MCF 10A (cell line): ENCODE measurements at regions not wholly inside any gene's neighbourhood (a gene's known extent, or its start where the extent isn't known, plus 50 kb on each side); places are given as distances from the start of the nearest gene placed in this dataset.

Experiments
- BruUV-seq: library from RNA; stranded (reverse); fragments of 400-500 nt; replicated peaks from 2 replicates; lab custom pipeline; 2021; lab: Mats Ljungman, UMichigan
- CTCF ChIA-PET: fragments of 300-600 bp; sonication (Branson Sonifier 250); formaldehyde crosslinking; extraction: SDS; loops from one replicate; lab custom pipeline; 2021; ENCODE audit warnings: antibody characterized with exemption, inconsistent platforms; lab: Yijun Ruan, JAX
- POLR2A ChIA-PET: fragments of 300-600, 350-650 bp; sonication (Branson Sonifier 250); formaldehyde crosslinking; extraction: SDS; loops from one replicate; lab custom pipeline; 2020; ENCODE audit warnings: antibody characterized with exemption, inconsistent platforms; lab: Yijun Ruan, JAX
- DNase-seq: peaks from one replicate; pipeline ENCODE4 v3.0.0-alpha.2; 2018; ENCODE audit not compliant: unreplicated experiment
- H3K27ac Mint-ChIP-seq: one replicate; pipeline ENCODE4 v1.8.0; 2022; ENCODE audit warnings: mild to moderate bottlenecking, low read depth, mixed read lengths; ENCODE audit not compliant: unreplicated experiment
- H3K27me3 Mint-ChIP-seq: one replicate; pipeline ENCODE4 v1.8.0; 2022; ENCODE audit warnings: mixed read lengths; ENCODE audit not compliant: insufficient read depth, unreplicated experiment
- H3K36me3 Mint-ChIP-seq: one replicate; pipeline ENCODE4 v1.8.0; 2022; ENCODE audit warnings: mild to moderate bottlenecking, moderate library complexity, mixed read lengths; ENCODE audit not compliant: insufficient read depth, unreplicated experiment
- H3K4me1 Mint-ChIP-seq: one replicate; pipeline ENCODE4 v1.8.0; 2022; ENCODE audit warnings: mixed read lengths; ENCODE audit not compliant: insufficient read depth, unreplicated experiment
- H3K4me3 Mint-ChIP-seq: one replicate; pipeline ENCODE4 v1.8.0; 2022; ENCODE audit warnings: mild to moderate bottlenecking, moderate library complexity, mixed read lengths; ENCODE audit not compliant: unreplicated experiment
- H3K9me3 Mint-ChIP-seq: one replicate; pipeline ENCODE4 v1.8.0; 2022; ENCODE audit warnings: mixed read lengths; ENCODE audit not compliant: unreplicated experiment
- intact Hi-C: fragments of 100-400 bp; cut with micrococcal nuclease; formaldehyde crosslinking; loops from 2 replicates; pipeline ENCODE4 v1.14.1; 2022
- TF ChIP-seq, protein P1 (sequence below): fragments of 200-600 bp; IDR thresholded peaks from one replicate; pipeline ENCODE4 v1.8.0; 2022; ENCODE audit warnings: antibody characterized with exemption, mild to moderate bottlenecking; ENCODE audit not compliant: unreplicated experiment

DNA sequence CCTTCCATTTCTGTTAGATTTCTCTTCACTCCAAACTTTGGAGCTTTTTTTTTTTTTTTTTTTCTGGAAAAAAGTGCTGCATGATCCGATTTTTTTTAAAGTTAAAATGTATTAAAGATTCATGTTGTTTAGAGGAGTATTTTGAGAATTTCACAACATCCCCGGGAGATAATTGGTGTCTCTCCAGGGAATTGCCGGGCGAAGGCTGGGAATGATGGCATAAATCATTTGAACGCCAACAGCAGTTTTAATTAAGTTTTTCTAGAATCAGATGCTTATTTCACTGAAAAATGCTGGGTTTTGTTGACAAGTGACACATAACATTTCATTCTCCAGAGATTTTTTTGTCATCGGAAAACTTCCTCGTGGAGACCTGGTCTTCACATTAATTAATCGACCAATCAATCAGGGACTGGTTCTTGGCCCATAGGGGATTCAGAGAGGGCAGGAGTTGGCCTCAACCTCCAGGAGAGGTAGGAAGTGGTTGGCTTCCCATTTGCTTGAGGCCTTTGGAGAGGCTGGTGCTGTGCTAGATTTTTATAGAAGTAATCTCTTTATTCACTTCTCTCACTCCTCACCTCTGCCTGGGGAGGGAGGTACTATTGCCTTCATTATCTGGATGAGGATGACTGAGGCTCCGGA, 439.4 kb downstream of the TYW1 start:
- Mint-ChIP-seq H3K9me3 (peaks cover 26% of the 10 kb centered on the region), H3K36me3 (no peaks in the 10 kb centered on the region), H3K27me3 (no peaks in the 10 kb centered on the region), H3K4me1 (no peaks in the 10 kb centered on the region), H3K27ac (no peak overlapping the region), H3K4me3 (no peak overlapping the region)
- CTCF ChIA-PET, result no interaction called here
- POLR2A ChIA-PET, result interaction anchor here (0.6 kb wide), 1 partner anchor 590 kb away, joined by 4 read pairs; no protein-coding TSS in a partner anchor
- TF ChIP-seq, protein P1, sequence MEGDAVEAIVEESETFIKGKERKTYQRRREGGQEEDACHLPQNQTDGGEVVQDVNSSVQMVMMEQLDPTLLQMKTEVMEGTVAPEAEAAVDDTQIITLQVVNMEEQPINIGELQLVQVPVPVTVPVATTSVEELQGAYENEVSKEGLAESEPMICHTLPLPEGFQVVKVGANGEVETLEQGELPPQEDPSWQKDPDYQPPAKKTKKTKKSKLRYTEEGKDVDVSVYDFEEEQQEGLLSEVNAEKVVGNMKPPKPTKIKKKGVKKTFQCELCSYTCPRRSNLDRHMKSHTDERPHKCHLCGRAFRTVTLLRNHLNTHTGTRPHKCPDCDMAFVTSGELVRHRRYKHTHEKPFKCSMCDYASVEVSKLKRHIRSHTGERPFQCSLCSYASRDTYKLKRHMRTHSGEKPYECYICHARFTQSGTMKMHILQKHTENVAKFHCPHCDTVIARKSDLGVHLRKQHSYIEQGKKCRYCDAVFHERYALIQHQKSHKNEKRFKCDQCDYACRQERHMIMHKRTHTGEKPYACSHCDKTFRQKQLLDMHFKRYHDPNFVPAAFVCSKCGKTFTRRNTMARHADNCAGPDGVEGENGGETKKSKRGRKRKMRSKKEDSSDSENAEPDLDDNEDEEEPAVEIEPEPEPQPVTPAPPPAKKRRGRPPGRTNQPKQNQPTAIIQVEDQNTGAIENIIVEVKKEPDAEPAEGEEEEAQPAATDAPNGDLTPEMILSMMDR, result no peak
- no TSS peak for BruUV-seq
- no peak for DNase-seq
- intact Hi-C loops, result no loop called here

DNA sequence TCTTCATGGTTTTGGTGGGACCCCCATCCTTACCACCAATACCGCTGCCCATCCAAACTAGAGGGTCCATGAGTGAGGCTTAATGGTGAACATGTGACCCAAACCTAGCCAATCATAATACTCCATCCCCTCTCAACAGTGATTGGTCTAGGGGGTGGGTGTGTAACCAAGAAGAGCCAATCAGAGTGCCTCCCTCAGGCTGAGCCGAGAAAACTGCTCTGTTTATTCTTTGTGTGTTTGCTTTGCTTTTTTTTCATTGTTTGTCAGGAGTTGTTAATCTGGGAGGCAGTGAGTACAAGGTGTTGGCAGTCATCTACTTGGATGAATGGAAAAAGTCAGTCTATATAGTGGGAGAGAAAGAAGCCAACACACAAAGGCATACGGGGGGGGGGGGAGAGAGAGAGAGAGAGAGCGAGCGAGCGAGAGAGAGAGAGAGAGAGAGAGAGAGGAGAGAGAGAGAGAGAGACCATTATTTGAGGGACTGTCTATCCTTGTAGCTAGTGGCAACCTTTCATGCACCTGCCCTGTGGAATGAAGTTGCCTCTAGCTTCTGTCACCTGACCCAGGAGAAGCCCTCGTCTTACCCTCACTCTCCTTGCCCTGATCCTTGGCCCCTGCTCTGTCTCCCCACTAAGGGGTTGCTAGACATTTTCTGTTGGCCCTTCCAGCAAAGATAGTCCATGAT, 441.7 kb downstream of the TYW1 start:
- Mint-ChIP-seq H3K4me3 (no peak overlapping the region), H3K9me3 (peaks cover 18% of the 10 kb centered on the region), H3K4me1 (no peaks in the 10 kb centered on the region), H3K27me3 (no peaks in the 10 kb centered on the region), H3K27ac (no peak overlapping the region), H3K36me3 (no peaks in the 10 kb centered on the region)
- TF ChIP-seq, protein P1, result no peak
- CTCF ChIA-PET, result interaction anchor here (0.6 kb wide), 2 partner anchors 389 to 1267 kb away, joined by 3 read pairs; no protein-coding TSS in a partner anchor
- DNase-seq, result no peak
- intact Hi-C loops, result no loop called here
- no TSS peak for BruUV-seq
- POLR2A ChIA-PET, result no interaction called here

DNA sequence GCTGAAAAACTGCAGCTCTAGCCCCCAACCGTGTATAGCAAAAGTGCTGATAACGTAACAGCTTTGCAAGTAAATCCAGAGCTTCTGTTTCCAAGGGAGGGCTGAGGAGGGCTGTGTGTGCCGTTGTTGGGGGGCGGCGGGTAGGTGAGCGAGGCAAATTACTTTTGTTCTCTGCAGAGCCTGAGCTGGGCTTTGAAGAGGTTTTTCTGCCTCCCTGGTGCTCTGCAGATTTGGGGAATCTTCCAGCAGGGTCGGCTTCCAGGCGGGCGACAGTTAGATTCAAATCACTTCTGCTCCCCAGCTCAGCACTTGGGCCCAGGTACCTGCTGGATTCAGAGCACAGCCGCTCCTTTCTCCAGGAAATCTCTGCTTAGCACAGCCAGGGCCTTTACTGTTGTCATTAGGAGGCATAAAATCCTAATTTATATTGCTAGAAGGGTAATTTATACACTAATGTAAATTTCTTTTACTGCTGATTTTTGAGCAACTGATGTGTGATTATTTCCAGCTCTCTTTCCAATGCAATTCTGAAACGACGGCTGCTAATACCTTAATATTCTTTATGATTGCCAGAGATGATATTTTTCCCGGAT, 442.4 kb downstream of the TYW1 start:
- CTCF ChIA-PET, result interaction anchor here (0.6 kb wide), 2 partner anchors 388 to 1267 kb away, joined by 3 read pairs; no protein-coding TSS in a partner anchor
- POLR2A ChIA-PET, result no interaction called here
- no peaks in the 10 kb centered on the region for H3K27me3 Mint-ChIP-seq
- DNase-seq, result no peak
- intact Hi-C loops, result no loop called here
- no peaks in the 10 kb centered on the region for H3K4me1 Mint-ChIP-seq
- no peak overlapping the region for H3K27ac Mint-ChIP-seq
- H3K9me3 Mint-ChIP-seq, result peaks cover 15% of the 10 kb centered on the region
- TF ChIP-seq, protein P1, result no peak
- H3K4me3 Mint-ChIP-seq, result no peak overlapping the region
- BruUV-seq, result no TSS peak
- no peaks in the 10 kb centered on the region for H3K36me3 Mint-ChIP-seq

DNA sequence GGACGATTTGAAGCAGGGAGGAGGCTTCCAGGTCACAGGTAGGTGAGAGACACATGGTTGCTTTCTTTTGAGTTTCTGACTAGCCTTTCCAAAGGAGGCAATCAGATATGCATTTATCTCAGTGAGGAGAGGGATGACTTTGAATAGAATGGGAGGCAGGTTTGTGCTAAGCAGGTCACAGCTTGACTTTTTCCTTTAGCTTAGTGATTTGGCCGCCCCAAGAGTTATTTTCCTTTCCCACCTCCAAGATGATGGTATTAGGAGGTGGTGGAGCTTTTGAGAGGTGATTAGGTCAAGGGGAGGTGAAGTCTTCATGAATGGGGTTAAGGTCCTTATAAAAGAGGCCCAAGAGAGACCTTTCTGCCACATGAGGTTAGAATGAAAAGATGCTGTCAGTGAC, 443.7 kb downstream of the TYW1 start:
- no TSS peak for BruUV-seq
- POLR2A ChIA-PET, result no interaction called here
- TF ChIP-seq, protein P1, result no peak
- Mint-ChIP-seq H3K27me3 (no peaks in the 10 kb centered on the region), H3K27ac (no peak overlapping the region), H3K36me3 (no peaks in the 10 kb centered on the region), H3K4me3 (no peak overlapping the region), H3K9me3 (peaks cover 13% of the 10 kb centered on the region), H3K4me1 (no peaks in the 10 kb centered on the region)
- DNase-seq, result no peak
- CTCF ChIA-PET, result no interaction called here
- intact Hi-C loops, result no loop called here
